ENCODE measurements at regions not wholly inside any gene's neighbourhood (a gene's known extent, or its start where the extent isn't known, plus 50 kb on each side); places are given as distances from the start of the nearest gene placed in this dataset.

DNA sequence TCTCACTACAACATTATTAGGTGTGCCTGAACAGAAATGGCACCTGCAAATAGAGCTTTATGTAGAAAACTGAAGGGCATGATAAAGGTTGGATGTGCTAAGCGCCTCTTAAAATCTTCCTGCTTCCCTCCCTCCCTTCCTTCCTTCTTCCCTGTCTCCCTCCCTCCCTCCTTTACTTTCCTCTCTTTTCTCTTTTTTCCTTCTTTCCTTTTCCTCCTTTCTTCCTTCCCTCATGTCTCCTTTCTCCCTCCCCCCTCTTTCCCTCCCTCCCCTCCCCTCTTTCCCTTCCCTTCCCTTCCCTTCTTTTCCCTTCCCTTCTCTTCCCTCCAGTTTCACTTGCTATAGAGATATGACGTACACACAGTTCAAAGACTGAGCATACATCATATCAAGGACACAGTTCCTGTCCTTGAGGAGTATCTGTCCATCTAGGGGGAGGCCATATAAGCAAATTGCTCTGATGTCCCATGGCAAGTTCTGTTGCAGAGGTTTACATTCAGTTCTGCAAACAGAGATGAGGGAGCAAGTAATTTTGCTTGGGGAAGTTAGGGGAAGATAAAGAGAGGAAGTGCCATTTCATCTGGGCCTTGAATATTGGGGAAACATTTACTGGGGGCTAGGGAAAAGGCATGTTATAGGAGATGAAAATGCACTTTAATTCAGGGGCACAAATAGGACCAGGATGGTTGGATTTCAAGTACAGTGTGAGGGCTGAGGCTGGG lies 79.0 kb upstream of the EEF1E1 start:
- Histone ChIP-seq H3K9me3 (ENCODE audit: low read length) (no peaks in the 10 kb centered on the region), H3K79me2 (ENCODE audit: insufficient read depth, low read depth, low read length) (no peaks in the 10 kb centered on the region), H3K9me2 (ENCODE audit: insufficient read depth, low read length) (no peaks in the 10 kb centered on the region), H3K36me3 (ENCODE audit: insufficient read depth, low read length) (no peaks in the 10 kb centered on the region), H3K4me3 (ENCODE audit: low read depth, low read length, poor library complexity, severe bottlenecking) (no peak overlapping the region), H3K4me2 (ENCODE audit: low read length) (no peak overlapping the region), H3K27ac (ENCODE audit: low read depth, low read length, poor library complexity, severe bottlenecking) (no peak overlapping the region), H4K20me1 (ENCODE audit: insufficient read depth, low read length) (no peaks in the 10 kb centered on the region), H2AFZ (ENCODE audit: low read length) (no peak overlapping the region), H3K4me1 (ENCODE audit: insufficient read depth, low read length, poor library complexity, severe bottlenecking) (no peaks in the 10 kb centered on the region)
- TF ChIP-seq EZH2phosphoT487 (IDR thresholded peaks at IDR 0.05; ENCODE audit: borderline replicate concordance, low read depth, low read length), result no peak
- TF ChIP-seq, protein P1, sequence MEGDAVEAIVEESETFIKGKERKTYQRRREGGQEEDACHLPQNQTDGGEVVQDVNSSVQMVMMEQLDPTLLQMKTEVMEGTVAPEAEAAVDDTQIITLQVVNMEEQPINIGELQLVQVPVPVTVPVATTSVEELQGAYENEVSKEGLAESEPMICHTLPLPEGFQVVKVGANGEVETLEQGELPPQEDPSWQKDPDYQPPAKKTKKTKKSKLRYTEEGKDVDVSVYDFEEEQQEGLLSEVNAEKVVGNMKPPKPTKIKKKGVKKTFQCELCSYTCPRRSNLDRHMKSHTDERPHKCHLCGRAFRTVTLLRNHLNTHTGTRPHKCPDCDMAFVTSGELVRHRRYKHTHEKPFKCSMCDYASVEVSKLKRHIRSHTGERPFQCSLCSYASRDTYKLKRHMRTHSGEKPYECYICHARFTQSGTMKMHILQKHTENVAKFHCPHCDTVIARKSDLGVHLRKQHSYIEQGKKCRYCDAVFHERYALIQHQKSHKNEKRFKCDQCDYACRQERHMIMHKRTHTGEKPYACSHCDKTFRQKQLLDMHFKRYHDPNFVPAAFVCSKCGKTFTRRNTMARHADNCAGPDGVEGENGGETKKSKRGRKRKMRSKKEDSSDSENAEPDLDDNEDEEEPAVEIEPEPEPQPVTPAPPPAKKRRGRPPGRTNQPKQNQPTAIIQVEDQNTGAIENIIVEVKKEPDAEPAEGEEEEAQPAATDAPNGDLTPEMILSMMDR (conservative IDR thresholded peaks at IDR 0.05; ENCODE audit: low read length), result no peak
- CTCF ChIA-PET (ENCODE audit: unreplicated experiment), result no interaction called here
- no peak for DNase-seq (ENCODE audit: low spot score)
- intact Hi-C loops (cut with micrococcal nuclease; ENCODE audit: unreplicated experiment), result no loop called here
- POLR2A ChIA-PET, result no interaction called here
- no TSS peak for BruUV-seq (replicated peaks)

DNA sequence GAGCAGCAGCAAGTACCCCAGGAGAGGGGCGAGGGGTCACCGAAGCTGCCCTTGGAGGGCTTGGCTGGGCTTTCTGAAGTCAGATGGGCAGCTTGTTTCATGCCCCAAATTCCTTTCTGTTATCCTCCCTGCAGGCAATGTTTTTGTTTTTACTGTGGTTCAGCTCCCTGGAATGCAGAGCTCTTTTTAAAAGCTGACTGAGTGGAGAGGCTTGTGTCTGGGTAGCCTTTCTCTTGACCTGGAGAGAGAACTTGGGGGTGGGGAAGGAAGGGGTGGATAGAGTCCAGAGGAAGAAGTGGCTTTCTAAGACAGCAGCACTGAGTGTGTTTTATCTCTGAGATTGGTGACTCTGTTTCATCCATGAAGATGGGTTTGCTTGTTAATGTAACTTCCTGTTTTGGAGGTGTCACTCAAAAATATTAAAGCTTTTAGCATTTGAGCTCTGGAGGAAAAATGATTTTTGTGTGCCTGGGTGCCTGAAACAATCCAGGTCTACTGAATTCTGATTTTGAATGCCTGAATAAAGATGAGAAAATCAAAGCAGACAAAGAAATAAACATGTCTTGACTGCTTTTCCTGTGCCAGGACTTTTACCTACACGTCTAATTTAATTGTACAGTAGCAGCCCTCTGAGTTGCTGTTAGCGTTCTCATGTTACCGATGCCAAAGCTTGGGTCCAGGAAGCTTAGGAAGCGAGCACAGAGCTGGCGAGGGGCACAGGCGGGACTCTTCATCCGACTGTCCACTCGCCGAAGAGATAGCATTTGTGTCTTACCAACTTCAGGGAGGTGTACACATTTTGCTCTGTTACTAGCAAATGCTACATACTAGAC lies 78.2 kb upstream of the EEF1E1 start:
- BruUV-seq (replicated peaks), result no TSS peak
- no peak overlapping the region for H3K4me2 ChIP-seq (ENCODE audit: low read length)
- POLR2A ChIA-PET, result no interaction called here

More for the DNA sequence above, 78.2 kb upstream of the EEF1E1 start:
- intact Hi-C loops (cut with micrococcal nuclease; ENCODE audit: unreplicated experiment), result no loop called here
- TF ChIP-seq, protein P1 (conservative IDR thresholded peaks at IDR 0.05; ENCODE audit: low read length), result no peak
- TF ChIP-seq EZH2phosphoT487 (IDR thresholded peaks at IDR 0.05; ENCODE audit: borderline replicate concordance, low read depth, low read length), result no peak
- H3K4me1 ChIP-seq (ENCODE audit: insufficient read depth, low read length, poor library complexity, severe bottlenecking), result no peaks in the 10 kb centered on the region
- H2AFZ ChIP-seq (ENCODE audit: low read length), result no peak overlapping the region
- H4K20me1 ChIP-seq (ENCODE audit: insufficient read depth, low read length), result no peaks in the 10 kb centered on the region
- no peaks in the 10 kb centered on the region for H3K9me2 ChIP-seq (ENCODE audit: insufficient read depth, low read length)
- CTCF ChIA-PET (ENCODE audit: unreplicated experiment), result no interaction called here
- no peak for DNase-seq (ENCODE audit: low spot score)
- no peaks in the 10 kb centered on the region for H3K79me2 ChIP-seq (ENCODE audit: insufficient read depth, low read depth, low read length)
- H3K4me3 ChIP-seq (ENCODE audit: low read depth, low read length, poor library complexity, severe bottlenecking), result no peak overlapping the region
- no peaks in the 10 kb centered on the region for H3K36me3 ChIP-seq (ENCODE audit: insufficient read depth, low read length)
- H3K9me3 ChIP-seq (ENCODE audit: low read length), result no peaks in the 10 kb centered on the region
- no peak overlapping the region for H3K27ac ChIP-seq (ENCODE audit: low read depth, low read length, poor library complexity, severe bottlenecking)
